NT2/D1 (cell line): ENCODE measurements at regions not wholly inside any gene's neighbourhood (a gene's known extent, or its start where the extent isn't known, plus 50 kb on each side); places are given as distances from the start of the nearest gene placed in this dataset.
A peak's percentile ranks its signal among the peaks of the same experiment; 100 is the strongest.
"Not testable (repeated sequence)": the region's sequence is repeated elsewhere in the genome, so short reads cannot be mapped to it uniquely, and the experiment has no call there.

Experiments
- DNase-seq: peaks from one replicate; pipeline ENCODE4 v3.0.0-alpha.2; 2011; ENCODE audit warnings: low read depth, low spot score
- H3K27me3 ChIP-seq: 2 replicates; pipeline ENCODE4 v1.6.0; 2011; ENCODE audit warnings: mild to moderate bottlenecking; ENCODE audit not compliant: insufficient read length, insufficient read depth
- H3K36me3 ChIP-seq: 2 replicates; pipeline ENCODE4 v1.6.1; 2011; ENCODE audit warnings: mild to moderate bottlenecking, low read length, mixed read lengths; ENCODE audit not compliant: insufficient read depth, insufficient read length
- H3K4me1 ChIP-seq: 2 replicates; pipeline ENCODE4 v1.5.1; 2011; ENCODE audit not compliant: insufficient read depth, insufficient read length
- H3K4me3 ChIP-seq: 2 replicates; pipeline ENCODE4 v1.5.1; 2011; ENCODE audit warnings: low read depth; ENCODE audit not compliant: insufficient read length
- H3K9ac ChIP-seq: 2 replicates; pipeline ENCODE4 v1.6.0; 2011; ENCODE audit warnings: low read depth; ENCODE audit not compliant: insufficient read length
- H3K9me3 ChIP-seq: 2 replicates; pipeline ENCODE4 v1.5.1; 2011; ENCODE audit warnings: mild to moderate bottlenecking, low read length; ENCODE audit not compliant: insufficient read depth
- SUZ12 ChIP-seq: IDR thresholded peaks from 2 replicates; pipeline ENCODE4 v1.6.1; 2011; ENCODE audit not compliant: insufficient read length, insufficient read depth; ENCODE audit errors: extremely low read depth
- YY1 ChIP-seq: IDR thresholded peaks from 2 replicates; pipeline ENCODE4 v1.6.1; 2011; ENCODE audit not compliant: insufficient read length, insufficient read depth
- ZNF274 ChIP-seq: IDR thresholded peaks from 2 replicates; pipeline ENCODE4 v1.6.1; 2011; ENCODE audit warnings: mild to moderate bottlenecking, low read depth, low read length

DNA sequence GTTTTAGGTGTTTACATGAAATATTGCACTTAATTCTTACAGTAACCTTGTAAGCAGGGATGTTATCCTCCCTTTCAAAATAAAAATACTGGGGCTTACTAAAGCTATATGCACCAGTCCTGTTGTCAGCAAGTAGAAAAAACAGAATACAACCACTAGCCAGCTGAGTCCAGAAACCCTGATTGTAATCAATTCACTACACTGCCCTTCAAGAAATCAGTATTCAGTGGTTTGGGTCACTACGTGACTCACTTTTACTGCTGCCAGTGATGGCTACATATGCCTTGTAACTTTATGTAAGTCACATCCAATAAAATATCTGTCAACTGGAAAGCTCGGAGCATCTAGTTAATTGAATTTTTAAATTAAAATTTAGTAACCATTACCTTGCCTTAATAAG lies 376.3 kb upstream of the DEPDC1 start:
- Histone ChIP-seq H3K4me1 (no peaks in the 10 kb centered on the region), H3K27me3 (no peaks in the 10 kb centered on the region), H3K4me3 (no peak overlapping the region), H3K9me3 (peaks cover 11% of the 10 kb centered on the region; the same call in 1 of the 2 replicates), H3K9ac (no peak overlapping the region), H3K36me3 (no peaks in the 10 kb centered on the region)
- no peak for DNase-seq
- no peak for TF ChIP-seq YY1
- no peak for TF ChIP-seq SUZ12
- no peak for TF ChIP-seq ZNF274

DNA sequence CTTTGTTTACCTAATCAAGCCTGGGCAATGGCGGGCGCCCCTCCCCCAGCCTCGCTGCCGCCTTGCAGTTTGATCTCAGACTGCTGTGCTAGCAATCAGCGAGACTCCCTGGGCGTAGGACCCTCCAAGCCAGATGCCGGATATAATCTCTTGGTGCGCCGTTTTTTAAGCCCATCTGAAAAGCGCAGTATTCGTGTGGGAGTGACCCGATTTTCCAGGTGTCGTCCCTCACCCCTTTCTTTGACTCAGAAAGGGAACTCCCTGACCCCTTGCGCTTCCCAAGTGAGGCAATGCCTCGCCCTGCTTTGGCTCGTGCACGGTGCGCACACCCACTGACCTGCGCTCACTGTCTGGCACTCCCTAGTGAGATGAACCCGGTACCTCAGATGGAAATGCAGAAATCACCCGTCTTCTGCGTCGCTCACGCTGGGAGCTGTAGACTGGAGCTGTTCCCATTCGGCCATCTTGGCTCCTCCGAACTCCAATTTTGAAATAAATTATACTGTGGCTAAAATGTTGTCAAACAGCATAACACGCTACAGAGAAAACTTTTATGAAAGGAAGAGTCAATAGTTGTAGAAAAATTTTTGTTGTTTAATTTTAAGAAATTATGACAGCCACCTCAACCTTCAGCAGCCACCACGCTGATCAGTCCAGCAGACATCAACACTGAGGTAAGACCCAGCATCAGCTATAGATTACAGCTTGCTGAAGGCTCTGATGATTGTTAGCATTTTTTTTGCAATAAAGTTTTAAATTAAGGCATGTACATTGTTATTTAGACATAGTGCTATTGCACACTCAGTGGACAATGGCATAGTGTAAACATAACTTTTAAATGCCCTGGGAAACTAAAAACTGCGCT lies 384.7 kb upstream of the DEPDC1 start:
- peak; percentile 18 for DNase-seq
- H3K9ac ChIP-seq: peak overlapping the region; percentile 85
- not testable (repeated sequence) for H3K27me3 ChIP-seq, H3K4me1 ChIP-seq, H3K36me3 ChIP-seq
- peak; percentile 12 for TF ChIP-seq YY1
- peak overlapping the region; percentile 48 for H3K4me3 ChIP-seq
- peaks cover 16% of the 10 kb centered on the region; the same call in 1 of the 2 replicates for H3K9me3 ChIP-seq

DNA sequence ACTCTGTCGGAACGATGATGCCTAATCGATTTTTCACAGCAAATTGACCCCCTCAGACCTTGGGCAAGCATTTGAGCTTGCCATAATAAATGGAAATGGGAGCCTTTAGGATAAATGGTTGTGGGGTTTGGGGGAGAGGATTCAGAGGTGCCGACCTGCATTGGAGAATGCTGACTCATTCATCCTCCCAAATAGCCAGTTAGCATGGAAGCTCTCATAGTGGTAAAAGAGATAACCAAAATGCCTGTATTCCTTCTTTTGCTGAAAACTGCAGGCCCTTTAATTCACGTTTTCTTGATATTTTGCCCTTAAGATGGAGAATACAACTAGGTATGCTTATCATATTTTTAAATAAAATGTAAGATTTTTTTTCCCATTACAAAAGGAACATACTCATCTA lies 392.6 kb upstream of the DEPDC1 start:
- TF ChIP-seq ZNF274 (no peak), SUZ12 (no peak), YY1 (no peak)
- no peak for DNase-seq
- Histone ChIP-seq H3K4me1 (no peaks in the 10 kb centered on the region), H3K9ac (no peak overlapping the region), H3K4me3 (no peak overlapping the region), H3K27me3 (no peaks in the 10 kb centered on the region), H3K9me3 (no peaks in the 10 kb centered on the region; the same call in 1 of the 2 replicates), H3K36me3 (no peaks in the 10 kb centered on the region)

DNA sequence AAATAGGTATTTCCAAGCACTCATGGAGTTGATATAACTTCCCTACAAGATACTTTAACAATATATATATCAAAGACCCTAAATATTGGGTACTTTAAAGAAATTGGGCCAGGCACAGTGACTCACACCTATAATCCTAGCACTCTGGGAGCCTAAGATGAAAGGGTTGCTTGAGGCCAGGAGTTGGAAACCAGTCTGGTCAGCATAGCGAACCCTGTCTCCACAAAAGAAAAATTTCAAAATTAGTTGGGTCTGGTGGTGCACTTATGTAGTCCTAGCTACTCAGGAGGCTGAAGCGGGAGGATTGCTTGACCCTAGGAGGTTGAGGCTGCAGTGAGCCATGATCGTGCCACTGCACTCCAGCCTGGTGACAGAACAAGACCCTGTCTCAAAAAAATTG lies 393.9 kb upstream of the DEPDC1 start:
- H3K9ac ChIP-seq: no peak overlapping the region
- H3K36me3 ChIP-seq: no peaks in the 10 kb centered on the region
- TF ChIP-seq ZNF274: no peak
- no peak for TF ChIP-seq YY1
- TF ChIP-seq SUZ12: no peak

DNA sequence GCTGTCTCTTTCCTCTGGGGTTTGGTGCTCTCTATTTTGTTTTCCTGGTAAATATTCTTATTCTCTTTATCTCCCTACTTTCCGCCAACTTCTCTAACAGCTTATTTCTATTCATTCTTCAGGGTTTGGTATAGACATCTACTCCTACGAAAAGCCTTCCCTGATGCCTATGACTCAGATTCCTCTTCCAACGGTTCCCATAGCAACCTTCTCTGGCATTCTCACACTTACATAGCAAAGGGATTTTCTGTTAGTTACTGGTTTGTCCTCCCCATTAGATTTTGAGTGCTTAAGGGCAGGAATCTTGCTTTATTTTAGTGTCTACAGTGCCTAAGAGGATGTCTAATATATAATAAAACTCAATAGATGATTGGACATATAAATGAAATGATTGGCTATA lies 407.6 kb upstream of the DEPDC1 start:
- H3K27me3 ChIP-seq: no peaks in the 10 kb centered on the region
- H3K9me3 ChIP-seq: peaks cover 2% of the 10 kb centered on the region; the same call in 1 of the 2 replicates
- no peaks in the 10 kb centered on the region for H3K4me1 ChIP-seq
- TF ChIP-seq ZNF274 (no peak), SUZ12 (no peak), YY1 (no peak)
- no peaks in the 10 kb centered on the region for H3K36me3 ChIP-seq
- no peak overlapping the region for H3K4me3 ChIP-seq
- H3K9ac ChIP-seq: no peak overlapping the region
- peak; percentile 79 for DNase-seq

More for the DNA sequence above, 393.9 kb upstream of the DEPDC1 start:
- H3K4me1 ChIP-seq: no peaks in the 10 kb centered on the region
- DNase-seq: no peak
- no peaks in the 10 kb centered on the region; the same call in 1 of the 2 replicates for H3K9me3 ChIP-seq
- no peaks in the 10 kb centered on the region for H3K27me3 ChIP-seq
- H3K4me3 ChIP-seq: no peak overlapping the region

DNA sequence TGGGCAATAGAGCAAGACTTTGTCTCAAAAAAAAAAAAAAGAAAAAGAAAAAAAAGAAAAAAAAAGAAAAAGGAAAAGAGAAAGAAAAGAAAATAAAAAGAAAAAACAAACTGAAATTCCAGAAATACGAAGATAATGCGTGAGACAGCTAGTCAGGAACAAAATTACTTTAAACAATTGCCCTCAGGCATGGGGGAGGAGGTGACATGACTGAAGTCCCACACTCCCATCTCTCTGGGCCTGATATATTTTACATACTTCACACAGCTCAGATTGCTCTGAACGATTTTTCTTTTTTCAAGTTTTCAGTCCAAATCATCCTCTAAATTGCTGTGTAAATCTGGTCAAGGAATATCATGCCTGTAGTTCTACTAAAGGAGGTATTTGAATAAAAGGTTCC lies 409.5 kb upstream of the DEPDC1 start:
- Histone ChIP-seq H3K4me3 (no peak overlapping the region), H3K36me3 (no peaks in the 10 kb centered on the region), H3K9ac (no peak overlapping the region), H3K9me3 (peaks cover 13% of the 10 kb centered on the region; the same call in 1 of the 2 replicates), H3K4me1 (no peaks in the 10 kb centered on the region), H3K27me3 (no peaks in the 10 kb centered on the region)
- no peak for DNase-seq
- TF ChIP-seq SUZ12 (no peak), YY1 (no peak), ZNF274 (no peak)

DNA sequence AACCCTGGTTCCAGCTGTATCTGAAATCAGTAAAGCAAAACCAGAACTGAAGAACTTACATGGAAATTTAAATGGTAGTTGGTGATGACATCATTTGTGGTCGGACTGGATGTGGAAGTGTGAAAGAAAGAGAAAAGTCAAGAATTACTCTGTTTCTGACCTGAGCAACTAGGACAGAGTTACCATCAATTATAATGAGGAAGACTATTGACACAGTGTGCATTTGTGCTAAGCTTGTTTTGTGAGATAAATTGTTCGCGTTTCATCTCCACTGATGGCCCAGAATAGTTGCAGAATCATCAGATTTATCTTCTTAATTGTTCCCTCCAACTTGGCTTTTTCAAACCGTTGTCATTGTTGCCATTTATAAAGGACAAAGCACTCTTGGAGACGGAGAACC lies 410.6 kb upstream of the DEPDC1 start:
- Histone ChIP-seq H3K36me3 (no peaks in the 10 kb centered on the region), H3K9ac (no peak overlapping the region), H3K27me3 (no peaks in the 10 kb centered on the region), H3K4me1 (no peaks in the 10 kb centered on the region), H3K4me3 (no peak overlapping the region), H3K9me3 (peaks cover 13% of the 10 kb centered on the region; the same call in 1 of the 2 replicates)
- no peak for DNase-seq
- TF ChIP-seq SUZ12 (no peak), ZNF274 (no peak), YY1 (no peak)

DNA sequence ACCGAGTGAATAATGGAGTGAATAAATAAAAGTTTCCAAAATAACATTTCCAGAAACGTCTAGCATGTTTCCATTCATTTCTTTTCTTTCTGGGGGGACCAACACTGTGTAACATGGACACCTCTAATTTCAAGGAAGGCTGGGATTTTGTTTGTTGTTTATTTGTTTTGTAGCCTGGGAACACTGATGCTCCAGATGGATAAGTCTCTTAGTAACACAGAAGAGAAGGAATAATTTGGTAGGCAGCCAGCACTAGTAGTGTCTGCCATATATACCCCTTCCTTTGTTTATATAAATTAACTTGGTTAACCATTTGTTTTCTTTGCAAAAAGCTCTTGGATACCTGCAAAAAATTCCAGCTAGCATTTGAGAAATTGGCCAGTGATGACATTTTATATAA lies 411.4 kb upstream of the DEPDC1 start:
- no peak for TF ChIP-seq SUZ12
- no peak for TF ChIP-seq YY1
- no peak for TF ChIP-seq ZNF274
- no peak for DNase-seq
- Histone ChIP-seq H3K9ac (no peak overlapping the region), H3K9me3 (peaks cover 13% of the 10 kb centered on the region; the same call in 1 of the 2 replicates), H3K36me3 (no peaks in the 10 kb centered on the region), H3K4me1 (no peaks in the 10 kb centered on the region), H3K27me3 (no peaks in the 10 kb centered on the region), H3K4me3 (no peak overlapping the region)
